ENCODE measurements at regions not wholly inside any gene's neighbourhood (a gene's known extent, or its start where the extent isn't known, plus 50 kb on each side); places are given as distances from the start of the nearest gene placed in this dataset.

- no peak for TF ChIP-seq CTCF (conservative IDR thresholded peaks at IDR 0.05; ENCODE audit: low read depth, low read length)
- TF ChIP-seq EZH2 (IDR thresholded peaks at IDR 0.05; ENCODE audit: low read length, unreplicated experiment) = no peak
Observed at GRCh38 chr4:148883891-148884290, 441.7 kb upstream of the NR3C2 start.

All from PC-3 (cell line).